GM12891 (cell line): ENCODE measurements at regions not wholly inside any gene's neighbourhood (a gene's known extent, or its start where the extent isn't known, plus 50 kb on each side); places are given as distances from the start of the nearest gene placed in this dataset.

ENCODE experiments used
- POLR2A ChIP-seq: IDR thresholded peaks from 2 replicates; pipeline ENCODE4 v1.6.1; 2011; ENCODE audit warnings: low read depth, low read length, control low read depth
- POLR2AphosphoS5 ChIP-seq: IDR thresholded peaks from 2 replicates; pipeline ENCODE4 v1.6.1; 2011; ENCODE audit warnings: low read depth, low read length, control low read depth
- POU2F2 ChIP-seq: IDR thresholded peaks from 2 replicates; pipeline ENCODE4 v1.6.1; 2011; ENCODE audit warnings: low read depth, mild to moderate bottlenecking, control low read depth, low read length, moderate library complexity
- TAF1 ChIP-seq: IDR thresholded peaks from 2 replicates; pipeline ENCODE4 v1.6.1; 2011; ENCODE audit warnings: low read depth, low read length, control low read depth

DNA sequence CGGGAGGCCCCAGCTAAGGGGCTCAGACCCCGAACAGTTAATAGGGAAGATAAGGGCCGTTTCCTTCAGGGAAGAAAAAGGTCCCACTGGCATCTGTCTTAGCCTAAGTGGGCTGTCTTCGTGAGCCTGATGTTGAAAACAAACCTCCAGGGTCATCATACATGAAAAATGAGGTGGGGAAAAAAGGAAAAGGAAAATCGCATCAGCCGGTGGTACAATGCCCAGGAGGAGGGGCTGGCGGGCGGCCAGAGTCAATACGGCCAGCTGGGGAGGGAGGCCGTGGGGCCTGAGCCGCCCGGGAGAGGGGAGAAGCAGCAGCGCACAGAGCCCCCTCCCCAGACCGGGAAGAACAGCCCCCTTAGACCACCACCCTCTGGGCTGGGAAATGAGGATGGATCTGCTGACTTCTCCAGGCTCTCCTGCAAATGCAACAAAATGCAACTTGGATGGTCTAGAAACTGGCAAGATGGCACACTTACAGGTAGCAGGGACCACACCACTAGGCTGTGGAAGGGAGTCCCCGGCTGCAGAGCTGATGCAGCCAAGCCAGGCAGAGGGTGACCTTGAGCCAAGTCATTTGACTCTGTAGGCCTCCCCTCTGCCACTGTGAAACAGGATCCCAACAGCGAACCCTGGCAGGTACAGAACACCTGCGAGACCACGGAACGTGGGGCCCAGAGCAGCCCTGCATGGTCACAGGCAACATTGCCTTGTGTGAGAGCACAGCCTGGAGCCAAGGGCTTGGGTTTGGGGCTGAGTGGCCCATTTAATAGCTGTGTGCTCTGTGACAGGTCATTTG lies 448.5 kb downstream of the SOX9 start:
- TF ChIP-seq POU2F2, result no peak
- no peak for TF ChIP-seq POLR2A
- no peak for TF ChIP-seq TAF1
- no peak for TF ChIP-seq POLR2AphosphoS5
